ENCODE measurements at regions not wholly inside any gene's neighbourhood (a gene's known extent, or its start where the extent isn't known, plus 50 kb on each side); places are given as distances from the start of the nearest gene placed in this dataset.
"Not testable (repeated sequence)": the region's sequence is repeated elsewhere in the genome, so short reads cannot be mapped to it uniquely, and the experiment has no call there.

GRCh38 chr14:101689966-101690365 is 71.5 kb upstream of the PPP2R5C start:
- not testable (repeated sequence) for TF ChIP-seq CEBPB (IDR thresholded peaks at IDR 0.05); BHLHE40 (IDR thresholded peaks at IDR 0.05; ENCODE audit: low read depth, low read length); REST (IDR thresholded peaks at IDR 0.05); POLR2A (IDR thresholded peaks at IDR 0.05; ENCODE audit: low read length); RAD21 (conservative IDR thresholded peaks at IDR 0.05 in 1 of 2, IDR thresholded peaks at IDR 0.05 in 1 of 2); KDM1A (IDR thresholded peaks at IDR 0.05; ENCODE audit: low read depth); SREBF2 (IDR thresholded peaks at IDR 0.05); TP53 (CRISPR knock-in tag; IDR thresholded peaks at IDR 0.05); MYC (IDR thresholded peaks at IDR 0.05; ENCODE audit: borderline replicate concordance, low read length); CHD2 (IDR thresholded peaks at IDR 0.05; ENCODE audit: low read length, partially characterized antibody); USF2 (IDR thresholded peaks at IDR 0.05)
- TF ChIP-seq, protein P1, sequence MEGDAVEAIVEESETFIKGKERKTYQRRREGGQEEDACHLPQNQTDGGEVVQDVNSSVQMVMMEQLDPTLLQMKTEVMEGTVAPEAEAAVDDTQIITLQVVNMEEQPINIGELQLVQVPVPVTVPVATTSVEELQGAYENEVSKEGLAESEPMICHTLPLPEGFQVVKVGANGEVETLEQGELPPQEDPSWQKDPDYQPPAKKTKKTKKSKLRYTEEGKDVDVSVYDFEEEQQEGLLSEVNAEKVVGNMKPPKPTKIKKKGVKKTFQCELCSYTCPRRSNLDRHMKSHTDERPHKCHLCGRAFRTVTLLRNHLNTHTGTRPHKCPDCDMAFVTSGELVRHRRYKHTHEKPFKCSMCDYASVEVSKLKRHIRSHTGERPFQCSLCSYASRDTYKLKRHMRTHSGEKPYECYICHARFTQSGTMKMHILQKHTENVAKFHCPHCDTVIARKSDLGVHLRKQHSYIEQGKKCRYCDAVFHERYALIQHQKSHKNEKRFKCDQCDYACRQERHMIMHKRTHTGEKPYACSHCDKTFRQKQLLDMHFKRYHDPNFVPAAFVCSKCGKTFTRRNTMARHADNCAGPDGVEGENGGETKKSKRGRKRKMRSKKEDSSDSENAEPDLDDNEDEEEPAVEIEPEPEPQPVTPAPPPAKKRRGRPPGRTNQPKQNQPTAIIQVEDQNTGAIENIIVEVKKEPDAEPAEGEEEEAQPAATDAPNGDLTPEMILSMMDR (IDR thresholded peaks at IDR 0.05), result not testable (repeated sequence)
- TF ChIP-seq, protein P2, sequence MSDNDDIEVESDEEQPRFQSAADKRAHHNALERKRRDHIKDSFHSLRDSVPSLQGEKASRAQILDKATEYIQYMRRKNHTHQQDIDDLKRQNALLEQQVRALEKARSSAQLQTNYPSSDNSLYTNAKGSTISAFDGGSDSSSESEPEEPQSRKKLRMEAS (IDR thresholded peaks at IDR 0.05), result not testable (repeated sequence)
